PFSK-1 (cell line): ENCODE measurements at regions not wholly inside any gene's neighbourhood (a gene's known extent, or its start where the extent isn't known, plus 50 kb on each side); places are given as distances from the start of the nearest gene placed in this dataset.

Source experiments
- FOXP2 ChIP-seq: optimal IDR thresholded peaks from 2 replicates; pipeline ENCODE3; 2011; ENCODE audit warnings: borderline replicate concordance, control low read depth, inconsistent platforms; ENCODE audit not compliant: insufficient read depth; ENCODE audit errors: extremely low read length, extremely low read depth
- POLR2AphosphoS5 ChIP-seq: IDR thresholded peaks from 2 replicates; pipeline ENCODE4 v1.6.1; 2012; ENCODE audit warnings: low read depth, mild to moderate bottlenecking, control low read depth, low read length, moderate library complexity
- REST ChIP-seq, 2 experiments: IDR thresholded peaks; 2 replicates each; pipeline versions ENCODE4 v1.6.1 to v1.8.0; 2011 to 2012; ENCODE audit warnings: low read depth in 2 of 2, low read length in 2 of 2, control low read depth in 1 of 2, inconsistent platforms in 1 of 2, mild to moderate bottlenecking in 1 of 2, moderate library complexity in 1 of 2; ENCODE audit not compliant: insufficient read depth in 1 of 2
- SIN3A ChIP-seq: IDR thresholded peaks from 2 replicates; pipeline ENCODE4 v1.6.1; 2012; ENCODE audit warnings: mild to moderate bottlenecking, low read length, moderate library complexity, borderline replicate concordance; ENCODE audit not compliant: insufficient read depth
- TAF1 ChIP-seq: IDR thresholded peaks from 2 replicates; pipeline ENCODE4 v1.6.1; 2012; ENCODE audit warnings: low read length, control low read depth, borderline replicate concordance; ENCODE audit not compliant: insufficient read depth

DNA sequence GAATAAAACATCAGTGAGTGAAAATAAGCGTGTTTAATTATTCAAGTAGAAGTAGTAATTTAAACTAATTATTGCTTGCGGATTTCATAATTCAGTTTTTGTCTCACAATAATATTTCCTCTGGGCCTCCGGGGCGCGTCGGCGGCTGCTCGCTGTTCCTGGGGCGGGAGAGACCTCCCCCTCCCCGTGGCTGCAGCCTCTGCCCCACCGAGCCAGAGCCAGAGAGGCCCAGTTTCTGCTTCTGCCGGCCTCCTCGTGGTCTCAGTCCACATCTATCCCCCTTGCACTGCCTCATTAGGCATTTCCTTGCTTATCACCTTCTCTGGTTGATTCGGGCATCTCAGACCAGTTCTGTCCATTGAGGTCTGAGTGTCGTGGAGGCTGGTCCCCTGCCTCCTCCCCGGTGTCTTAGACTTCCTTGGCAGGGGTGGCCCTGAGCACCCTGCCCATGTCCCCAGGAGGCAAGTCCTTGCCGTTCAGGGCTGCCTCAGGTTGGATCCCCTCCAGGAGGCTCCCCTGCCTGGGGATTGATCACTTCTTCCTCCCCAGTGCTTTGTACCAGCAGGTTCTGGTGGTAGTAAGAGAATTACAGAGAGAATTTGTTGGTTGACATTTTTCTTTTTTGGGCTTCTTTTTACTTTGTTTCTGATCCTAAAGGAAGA, 78.0 kb downstream of the SLC25A47 start:
- TF ChIP-seq REST (IDR thresholded peaks at IDR 0.05; ENCODE audit: insufficient read depth in 1 of 2, low read depth in 2 of 2, low read length in 2 of 2) (no peak), TAF1 (no peak), FOXP2 (no peak)

GRCh38 chr14:100401792-100402191, 78.7 kb downstream of the SLC25A47 start:
- no peak for TF ChIP-seq FOXP2
- TF ChIP-seq SIN3A: no peak
- no peak for TF ChIP-seq POLR2AphosphoS5
- no peak for TF ChIP-seq REST (IDR thresholded peaks at IDR 0.05; ENCODE audit: insufficient read depth in 1 of 2, low read depth in 2 of 2, low read length in 2 of 2)
- TF ChIP-seq TAF1: no peak

DNA sequence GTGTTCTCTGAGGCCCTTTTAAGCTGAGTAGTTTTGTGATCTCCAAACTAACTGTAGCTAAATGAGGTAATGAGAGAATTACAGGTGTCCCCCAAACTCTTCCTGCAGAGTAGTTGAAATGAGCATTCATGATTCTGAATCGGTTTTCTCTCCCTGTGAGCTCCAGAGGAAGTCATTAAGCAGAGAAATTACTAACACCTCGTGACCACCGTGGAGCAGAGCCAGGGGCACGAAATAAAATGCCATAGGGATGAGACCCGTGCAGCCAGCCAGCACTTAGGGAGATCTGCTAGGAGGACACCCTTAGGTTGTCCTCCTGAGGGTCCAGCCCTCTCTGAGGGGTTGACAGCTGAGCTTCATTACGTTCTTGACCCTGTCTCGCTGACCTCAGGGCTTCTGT, 79.5 kb downstream of the SLC25A47 start:
- TF ChIP-seq POLR2AphosphoS5 (no peak), SIN3A (no peak), TAF1 (no peak), FOXP2 (no peak), REST (IDR thresholded peaks at IDR 0.05; ENCODE audit: insufficient read depth in 1 of 2, low read depth in 2 of 2, low read length in 2 of 2) (no peak)

DNA sequence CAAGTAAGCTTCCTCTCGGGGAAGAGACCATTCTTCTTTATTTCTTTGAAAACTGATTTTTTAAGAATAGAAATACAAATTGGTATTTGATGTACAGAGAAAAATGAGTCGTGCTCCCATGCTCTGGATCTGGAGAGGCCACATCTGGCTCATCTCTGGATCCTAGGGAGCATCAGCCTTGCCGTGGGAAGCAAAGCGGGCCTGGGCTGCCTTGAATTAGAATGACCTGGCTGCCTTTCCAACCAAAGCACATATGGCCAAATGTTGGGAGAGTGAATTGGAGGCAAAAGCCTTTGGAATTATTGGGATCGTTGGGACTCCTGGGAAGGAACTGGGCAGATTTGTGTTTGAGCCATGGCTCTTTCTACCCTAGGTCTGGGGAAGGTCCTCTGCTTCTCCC, 80.0 kb downstream of the SLC25A47 start:
- no peak for TF ChIP-seq TAF1

DNA sequence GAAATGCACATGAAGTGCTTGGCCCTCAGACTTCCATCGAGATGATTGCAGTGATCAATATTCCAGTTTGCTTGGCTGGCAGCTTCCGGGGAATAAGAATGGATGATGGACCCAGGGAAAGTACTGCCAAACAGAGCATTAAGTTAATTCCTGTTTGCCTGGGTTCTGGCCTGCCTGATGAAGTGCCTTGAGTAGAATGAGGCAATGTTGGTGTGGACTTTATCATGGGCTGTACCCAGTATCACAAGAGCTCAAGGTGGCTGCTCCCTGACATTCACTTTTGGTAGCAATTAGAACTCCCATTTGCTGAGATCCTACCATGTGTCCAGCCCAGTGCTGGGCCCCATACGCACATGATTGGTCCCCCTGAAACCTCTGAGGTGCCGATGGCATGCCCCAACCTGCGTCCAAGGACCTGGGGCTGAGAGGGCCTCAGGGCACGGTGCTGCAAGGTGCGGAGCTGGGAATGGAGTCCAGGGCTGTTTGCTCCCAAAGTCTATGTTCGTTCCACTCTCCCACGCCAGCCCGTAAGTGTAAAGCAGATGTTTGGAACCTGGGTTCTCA, 80.7 kb downstream of the SLC25A47 start:
- TF ChIP-seq POLR2AphosphoS5 (no peak), TAF1 (no peak), FOXP2 (no peak), SIN3A (no peak), REST (IDR thresholded peaks at IDR 0.05; ENCODE audit: insufficient read depth in 1 of 2, low read depth in 2 of 2, low read length in 2 of 2) (no peak)
